IgD-negative memory B cell (primary cell): ENCODE measurements at regions not wholly inside any gene's neighbourhood (a gene's known extent, or its start where the extent isn't known, plus 50 kb on each side); places are given as distances from the start of the nearest gene placed in this dataset.
A peak's percentile ranks its signal among the peaks of the same experiment; 100 is the strongest.

Experiments used
- H3K27ac Mint-ChIP-seq, 3 donors: one replicate each; pipeline ENCODE4 v1.8.0; 2020 to 2022; ENCODE audit warnings: mild to moderate bottlenecking in 3 of 3, mixed read lengths in 3 of 3, moderate library complexity in 1 of 3
- H3K27me3 Mint-ChIP-seq: one replicate; pipeline ENCODE4 v1.8.0; 2021; ENCODE audit warnings: mixed read lengths
- H3K36me3 Mint-ChIP-seq: one replicate; pipeline ENCODE4 v1.8.0; 2020; ENCODE audit warnings: mild to moderate bottlenecking, mixed read lengths
- H3K4me1 Mint-ChIP-seq, 3 donors: one replicate each; pipeline ENCODE4 v1.8.0; 2020 to 2022; ENCODE audit warnings: mixed read lengths in 3 of 3, mild to moderate bottlenecking in 1 of 3
- H3K4me3 Mint-ChIP-seq, 4 donors: one replicate each; pipeline ENCODE4 v1.8.0; 2020 to 2022; ENCODE audit warnings: mild to moderate bottlenecking in 4 of 4, mixed read lengths in 4 of 4, moderate library complexity in 3 of 4
- H3K9me3 Mint-ChIP-seq, 3 donors: one replicate each; pipeline ENCODE4 v1.8.0; 2020 to 2021; ENCODE audit warnings: mixed read lengths in 3 of 3, mild to moderate bottlenecking in 1 of 3

DNA sequence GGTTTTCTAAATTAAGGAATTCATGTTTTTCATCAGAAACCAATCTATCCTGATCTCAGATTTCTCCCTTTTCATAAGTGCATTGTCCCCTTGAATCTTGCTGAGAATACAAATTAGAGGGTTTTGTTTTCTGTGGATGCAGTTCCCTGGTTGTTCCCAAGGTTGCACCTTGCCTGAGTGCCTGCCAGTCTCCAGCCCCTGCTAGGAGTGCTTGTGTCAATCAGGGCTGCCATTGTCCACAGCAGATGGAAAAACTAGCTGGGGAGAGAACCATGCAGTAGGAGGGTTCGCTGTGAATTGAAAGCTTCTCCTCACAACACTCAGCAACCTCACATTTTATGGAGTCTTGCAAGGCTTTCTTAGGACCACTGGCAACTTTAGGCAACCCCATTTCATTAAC lies 210.8 kb upstream of the CTNNB1 start:
- Mint-ChIP-seq H3K9me3 (peaks cover 0 to 4% (median 3%) of the 10 kb centered on the region in 3 donors), H3K36me3 (peaks cover 2% of the 10 kb centered on the region), H3K4me3 (no peak overlapping the region), H3K27ac (no peak overlapping the region), H3K4me1 (peaks cover 0 to 3% (median 3%) of the 10 kb centered on the region in 3 donors), H3K27me3 (peaks cover 3% of the 10 kb centered on the region)

DNA sequence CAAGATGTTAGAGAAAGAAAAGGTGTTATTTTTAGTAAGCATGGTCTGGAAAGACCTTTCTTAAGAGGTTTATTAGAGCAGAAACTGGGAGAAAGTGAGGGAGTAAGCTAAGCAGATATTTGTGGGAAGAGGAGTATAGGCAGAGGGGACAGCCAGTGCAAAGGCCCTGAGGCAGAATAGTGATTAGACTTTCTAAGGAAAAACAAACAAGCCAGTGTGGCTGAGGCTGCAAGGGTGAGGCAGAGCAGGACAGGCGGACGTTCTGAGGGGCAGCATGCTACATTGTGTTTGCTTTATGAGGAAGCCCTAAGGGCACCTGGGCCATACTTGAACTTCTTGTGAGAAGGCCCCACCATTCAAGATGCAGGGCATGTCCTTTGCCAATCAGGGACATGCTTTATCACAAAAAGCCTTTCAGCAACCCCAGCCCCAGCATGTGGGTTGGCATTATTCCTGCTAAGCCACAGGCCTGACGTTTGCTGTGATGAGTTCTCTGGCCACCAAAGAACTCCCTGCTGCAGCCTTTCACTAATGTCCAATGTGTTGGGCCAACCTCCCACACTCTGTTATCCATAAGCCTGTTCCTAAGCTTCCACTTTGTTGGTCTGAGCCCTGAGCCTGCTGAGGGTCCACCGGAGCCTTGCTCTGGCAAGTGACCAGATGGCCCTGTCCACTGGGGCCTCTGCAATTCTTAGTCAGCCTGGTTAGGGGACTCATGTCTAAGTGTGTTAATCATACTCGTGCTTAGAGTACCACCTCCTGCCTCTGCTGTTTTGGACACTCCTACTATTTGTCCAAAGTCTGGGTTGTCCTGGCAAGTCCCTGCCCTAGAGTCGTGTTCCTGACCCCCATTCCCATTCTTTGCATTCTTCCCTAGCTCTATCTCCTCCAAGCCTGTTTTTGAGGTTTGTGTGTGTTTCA lies 209.9 kb upstream of the CTNNB1 start:
- H3K4me3 Mint-ChIP-seq, result no peak overlapping the region

DNA sequence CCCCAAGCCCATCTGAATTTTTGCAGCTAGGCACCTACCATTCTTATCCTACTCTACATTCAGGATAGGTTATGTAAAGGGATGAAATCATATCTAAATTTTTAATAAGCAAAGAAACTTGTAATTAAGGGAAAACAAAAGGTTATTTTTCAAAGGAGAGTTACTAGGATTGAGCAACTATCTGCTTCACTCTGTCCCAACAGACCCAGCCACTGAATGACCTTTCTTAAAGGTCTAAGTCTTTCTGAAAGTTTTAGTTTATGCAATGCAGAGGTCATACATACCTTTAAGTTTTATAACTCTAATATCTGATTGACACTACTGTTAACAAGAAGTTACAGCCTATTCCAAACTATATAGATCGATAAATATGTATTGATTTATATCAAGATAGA lies 209.2 kb upstream of the CTNNB1 start:
- Mint-ChIP-seq H3K4me1 (peaks cover 0 to 3% (median 3%) of the 10 kb centered on the region in 3 donors), H3K27me3 (peaks cover 3% of the 10 kb centered on the region), H3K9me3 (peaks cover 0 to 4% (median 3%) of the 10 kb centered on the region in 3 donors), H3K4me3 (no peak overlapping the region), H3K27ac (peak overlapping the region in 1 of 3 donors; percentile 17), H3K36me3 (peaks cover 1% of the 10 kb centered on the region)

More for the DNA sequence above, 209.9 kb upstream of the CTNNB1 start:
- peaks cover 2% of the 10 kb centered on the region for H3K36me3 Mint-ChIP-seq
- H3K27ac Mint-ChIP-seq, result peak overlapping the region in 1 of 3 donors; percentile 17
- H3K27me3 Mint-ChIP-seq, result peaks cover 3% of the 10 kb centered on the region
- H3K9me3 Mint-ChIP-seq, result peaks cover 0 to 4% (median 3%) of the 10 kb centered on the region in 3 donors
- H3K4me1 Mint-ChIP-seq, result peaks cover 0 to 3% (median 3%) of the 10 kb centered on the region in 3 donors

DNA sequence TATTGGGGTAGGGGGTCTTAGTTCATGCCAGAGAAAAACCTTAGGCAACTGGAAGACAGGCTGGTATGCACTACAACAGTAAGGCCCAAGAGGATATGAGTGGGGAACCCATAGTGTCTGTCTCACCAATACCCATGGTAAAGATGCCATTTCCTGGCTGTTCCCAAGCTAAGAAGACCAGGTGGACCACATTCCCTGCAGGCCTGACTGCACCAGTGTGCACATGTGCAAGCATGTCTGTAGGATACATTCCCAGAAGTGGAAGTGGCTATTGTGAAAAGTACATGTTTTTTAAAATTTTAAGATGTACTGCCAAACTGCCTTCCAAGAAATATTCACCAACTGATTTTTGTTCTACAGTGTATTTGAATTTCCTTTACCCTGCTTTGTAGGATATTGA lies 207.3 kb upstream of the CTNNB1 start:
- Mint-ChIP-seq H3K36me3 (no peaks in the 10 kb centered on the region), H3K4me1 (peaks cover 0 to 3% (median 2%) of the 10 kb centered on the region in 3 donors), H3K27ac (no peak overlapping the region), H3K27me3 (peaks cover 3% of the 10 kb centered on the region), H3K9me3 (peaks cover 0 to 4% (median 3%) of the 10 kb centered on the region in 3 donors), H3K4me3 (peak overlapping the region in 1 of 4 donors; percentile 48)

DNA sequence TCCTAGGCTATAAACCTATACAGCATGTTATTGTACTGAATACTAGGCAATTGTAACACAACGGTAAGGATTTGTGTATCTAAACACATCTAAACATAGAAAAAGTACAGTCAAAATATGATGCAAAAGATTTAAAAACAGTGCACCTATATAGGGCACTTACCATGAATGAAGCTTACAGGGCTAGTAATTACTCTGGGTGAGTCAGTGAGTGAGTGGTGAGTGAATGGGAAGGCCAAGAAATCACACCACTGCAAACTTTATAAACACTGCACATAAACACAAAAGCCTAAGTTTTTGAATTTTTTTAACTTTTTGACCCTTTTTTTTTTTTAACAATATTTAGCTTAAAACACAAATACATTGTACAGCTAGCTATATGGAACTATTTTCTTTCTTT lies 204.7 kb upstream of the CTNNB1 start:
- Mint-ChIP-seq H3K4me3 (no peak overlapping the region), H3K27me3 (peaks cover 2% of the 10 kb centered on the region), H3K27ac (no peak overlapping the region), H3K4me1 (peaks cover 0 to 3% (median 2%) of the 10 kb centered on the region in 3 donors), H3K36me3 (no peaks in the 10 kb centered on the region), H3K9me3 (peaks cover 0 to 2% (median 0%) of the 10 kb centered on the region in 3 donors)

DNA sequence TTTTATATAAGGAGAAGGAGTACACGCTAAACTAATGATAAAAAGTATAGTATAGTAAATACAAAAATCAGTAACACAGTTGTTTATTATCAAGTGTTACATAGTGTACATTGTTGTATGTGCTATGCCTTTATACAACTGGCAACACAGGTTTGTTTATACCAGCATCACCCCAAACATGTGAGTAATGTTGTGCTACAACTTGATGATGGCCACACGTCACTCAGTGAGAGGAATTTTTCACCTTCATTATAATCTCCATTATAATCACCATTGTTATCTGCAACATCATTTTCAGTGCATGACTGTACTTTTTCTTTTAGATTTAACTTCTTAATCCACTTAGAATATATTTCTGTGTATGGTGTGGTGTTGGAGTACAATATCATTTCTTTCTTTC lies 204.0 kb upstream of the CTNNB1 start:
- H3K27ac Mint-ChIP-seq, result no peak overlapping the region
- peaks cover 0 to 2% (median 0%) of the 10 kb centered on the region in 3 donors for H3K9me3 Mint-ChIP-seq
- H3K36me3 Mint-ChIP-seq, result no peaks in the 10 kb centered on the region
- peak overlapping the region in 1 of 4 donors; percentile 35 for H3K4me3 Mint-ChIP-seq
- H3K4me1 Mint-ChIP-seq, result peaks cover 0 to 3% (median 2%) of the 10 kb centered on the region in 3 donors
- H3K27me3 Mint-ChIP-seq, result peaks cover 2% of the 10 kb centered on the region

DNA sequence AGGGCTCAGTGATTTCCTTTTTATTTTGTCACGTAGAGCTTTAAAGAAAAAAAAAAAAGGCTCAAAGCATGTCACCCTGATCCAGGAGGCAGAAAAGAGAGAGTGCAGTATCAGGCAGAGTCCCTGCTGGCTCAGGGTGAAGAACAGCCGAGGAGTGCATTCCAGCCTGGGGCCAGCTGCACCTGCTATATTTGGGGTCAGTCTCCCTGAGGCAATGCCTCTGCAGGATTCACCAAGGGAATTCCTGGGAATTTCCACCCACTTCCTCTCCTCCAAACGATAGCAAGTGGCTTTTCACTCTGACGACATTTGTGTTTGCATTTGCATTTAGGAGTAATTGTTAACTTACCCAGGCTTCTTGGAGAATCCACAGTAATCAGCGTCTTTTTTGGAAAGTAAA lies 202.9 kb upstream of the CTNNB1 start:
- Mint-ChIP-seq H3K27ac (no peak overlapping the region), H3K36me3 (no peaks in the 10 kb centered on the region), H3K27me3 (peaks cover 2% of the 10 kb centered on the region), H3K4me1 (peaks cover 0 to 3% (median 2%) of the 10 kb centered on the region in 3 donors), H3K4me3 (no peak overlapping the region), H3K9me3 (peaks cover 0 to 2% (median 0%) of the 10 kb centered on the region in 3 donors)

DNA sequence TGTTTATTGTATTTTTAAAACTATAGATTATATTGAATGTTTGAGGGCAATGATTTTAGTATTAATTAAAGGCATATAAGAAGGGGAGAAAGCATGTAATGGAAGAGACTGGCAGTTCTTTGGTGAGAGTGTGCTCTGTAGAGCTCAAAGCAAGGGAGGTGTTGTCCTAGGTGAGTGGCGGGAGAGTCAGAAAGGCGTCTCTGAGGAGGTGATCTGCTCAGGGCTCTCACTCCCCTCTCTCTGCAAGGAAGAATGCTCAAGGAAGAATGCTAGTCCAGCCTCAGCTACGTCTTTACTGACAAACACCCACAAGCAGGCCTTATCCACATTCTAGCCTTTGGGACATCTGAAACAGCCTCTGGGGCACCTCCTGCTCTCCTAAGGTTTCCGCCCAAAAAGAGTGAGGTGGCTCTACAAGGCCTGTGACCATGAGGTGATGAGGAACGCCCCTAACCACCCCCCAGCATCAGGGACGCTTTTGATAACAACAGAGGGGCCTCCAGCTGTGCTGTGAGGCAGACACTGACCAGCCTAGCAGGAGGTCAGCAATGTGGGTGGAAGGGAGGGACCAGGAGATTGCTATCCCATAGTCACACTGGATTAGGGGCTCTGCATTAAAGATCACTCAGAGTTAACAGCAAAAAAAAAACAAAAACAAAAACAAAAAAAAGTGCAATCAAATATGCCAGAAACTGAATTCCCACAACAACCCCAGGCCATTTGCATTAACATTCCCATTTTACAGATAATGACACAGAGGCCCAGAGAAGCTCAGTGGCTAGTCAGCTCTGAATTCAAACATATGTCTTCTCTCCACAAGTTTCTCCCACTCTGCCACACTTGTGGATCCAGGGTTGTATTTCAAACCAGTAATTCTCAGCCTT lies 202.2 kb upstream of the CTNNB1 start:
- no peak overlapping the region for H3K4me3 Mint-ChIP-seq

DNA sequence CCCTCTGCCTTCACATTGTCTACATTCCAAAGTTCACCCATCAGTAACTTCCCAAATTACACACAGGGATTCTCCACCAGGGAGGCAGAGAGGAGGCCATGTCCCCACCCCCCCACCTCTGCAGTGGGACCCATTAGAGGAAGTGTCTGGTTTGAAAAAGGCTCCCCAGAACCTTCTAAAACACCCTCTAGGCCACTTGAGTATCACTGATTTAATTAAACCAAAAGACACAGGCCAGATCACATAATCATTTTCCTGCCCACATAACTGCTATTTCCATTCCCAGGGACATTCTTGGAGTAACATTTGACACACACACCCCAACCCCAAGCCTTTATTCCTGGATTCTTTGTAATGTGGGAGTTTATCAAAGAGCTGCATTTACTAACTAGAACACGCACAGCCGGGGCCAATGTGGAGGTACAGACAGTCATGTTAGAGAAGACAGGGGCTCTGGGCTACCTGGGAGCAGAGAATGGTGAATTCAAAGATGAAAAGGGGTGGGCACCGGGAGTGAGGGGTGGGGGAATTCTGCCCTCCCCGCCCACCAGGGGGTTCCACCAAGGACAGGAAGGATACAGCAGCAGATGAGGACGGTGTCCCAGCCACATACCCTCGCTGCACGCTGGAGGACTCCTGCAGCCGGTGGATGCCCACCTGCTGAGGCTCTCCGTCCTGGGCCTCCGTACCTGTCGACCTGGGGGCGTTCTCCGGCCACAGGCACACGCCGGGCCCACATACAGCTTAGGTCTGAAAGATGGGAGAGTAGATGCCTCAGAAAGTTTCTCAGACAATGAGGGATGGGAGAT lies 201.4 kb upstream of the CTNNB1 start:
- peaks cover 2% of the 10 kb centered on the region for H3K27me3 Mint-ChIP-seq
- peaks cover 0 to 2% (median 0%) of the 10 kb centered on the region in 3 donors for H3K9me3 Mint-ChIP-seq
- H3K27ac Mint-ChIP-seq, result no peak overlapping the region
- peaks cover 0 to 10% (median 3%) of the 10 kb centered on the region in 3 donors for H3K4me1 Mint-ChIP-seq
- no peaks in the 10 kb centered on the region for H3K36me3 Mint-ChIP-seq
- H3K4me3 Mint-ChIP-seq, result no peak overlapping the region

More for the DNA sequence above, 202.2 kb upstream of the CTNNB1 start:
- H3K4me1 Mint-ChIP-seq, result peaks cover 0 to 3% (median 3%) of the 10 kb centered on the region in 3 donors
- no peaks in the 10 kb centered on the region for H3K36me3 Mint-ChIP-seq
- no peak overlapping the region for H3K27ac Mint-ChIP-seq
- peaks cover 2% of the 10 kb centered on the region for H3K27me3 Mint-ChIP-seq
- peaks cover 0 to 2% (median 0%) of the 10 kb centered on the region in 3 donors for H3K9me3 Mint-ChIP-seq

DNA sequence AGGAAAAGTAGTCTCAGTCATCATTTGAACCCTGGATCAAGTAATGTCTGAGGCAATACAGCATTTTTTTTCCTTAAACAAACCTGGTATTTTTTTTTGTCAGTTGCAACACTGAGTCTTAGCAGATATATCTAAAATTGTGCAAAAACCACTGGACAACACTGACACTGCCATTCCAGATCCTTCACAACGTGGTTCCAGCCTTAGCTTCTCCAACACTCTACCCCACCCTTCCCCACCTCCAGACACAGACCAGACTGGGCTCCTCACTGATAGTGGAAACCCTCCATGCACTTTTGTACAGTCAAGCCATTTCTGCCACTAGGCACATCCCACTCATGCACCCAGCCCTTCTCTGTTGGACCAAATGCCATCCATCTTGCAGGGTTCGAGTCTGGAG lies 199.6 kb upstream of the CTNNB1 start:
- H3K27ac Mint-ChIP-seq, result no peak overlapping the region
- no peak overlapping the region for H3K4me3 Mint-ChIP-seq
- no peaks in the 10 kb centered on the region for H3K36me3 Mint-ChIP-seq
- H3K4me1 Mint-ChIP-seq, result peaks cover 0 to 8% (median 2%) of the 10 kb centered on the region in 3 donors
- no peaks in the 10 kb centered on the region for H3K27me3 Mint-ChIP-seq
- H3K9me3 Mint-ChIP-seq, result no peaks in the 10 kb centered on the region

DNA sequence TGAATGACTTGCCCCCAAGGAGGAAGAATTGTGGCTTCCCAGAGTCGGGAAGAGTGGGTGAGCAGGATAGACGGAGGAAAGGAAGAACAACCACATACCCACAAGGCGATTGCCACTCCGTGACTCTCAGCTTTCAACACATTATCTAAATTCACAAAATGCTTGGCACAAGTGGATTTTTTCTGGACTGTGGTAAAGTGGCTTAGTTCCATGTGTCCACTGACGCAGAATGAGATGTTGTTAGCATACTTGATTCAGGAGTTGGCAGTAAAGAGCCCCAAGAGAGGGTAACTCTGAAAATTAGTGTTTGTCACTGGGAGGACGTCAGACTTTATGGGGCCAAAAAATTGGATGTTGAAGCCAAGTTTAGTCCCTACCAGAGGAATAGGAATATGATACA lies 198.8 kb upstream of the CTNNB1 start:
- Mint-ChIP-seq H3K27me3 (no peaks in the 10 kb centered on the region), H3K27ac (no peak overlapping the region), H3K9me3 (no peaks in the 10 kb centered on the region), H3K4me3 (no peak overlapping the region), H3K4me1 (peaks cover 0 to 8% (median 2%) of the 10 kb centered on the region in 3 donors), H3K36me3 (no peaks in the 10 kb centered on the region)

DNA sequence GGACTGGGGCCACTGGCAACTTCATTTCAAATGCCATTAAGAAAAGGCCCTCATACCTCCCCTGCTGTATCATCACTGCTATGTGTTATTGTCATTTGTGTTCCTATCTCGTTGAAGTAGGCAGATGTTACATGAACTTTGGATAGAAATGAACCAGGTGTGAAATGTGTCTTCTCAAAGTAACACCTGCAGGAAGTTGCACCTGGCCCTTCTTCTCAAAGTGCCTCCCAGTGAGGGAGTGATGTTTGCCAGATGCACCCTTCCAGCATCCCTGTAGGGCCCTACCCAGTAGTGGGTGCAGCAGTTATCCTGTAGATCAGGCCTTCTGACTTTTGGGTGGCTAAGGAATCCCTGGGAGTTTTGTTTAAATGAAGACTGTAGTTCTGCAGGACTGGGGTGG lies 197.7 kb upstream of the CTNNB1 start:
- Mint-ChIP-seq H3K36me3 (no peaks in the 10 kb centered on the region), H3K27me3 (peaks cover 1% of the 10 kb centered on the region), H3K4me3 (no peak overlapping the region), H3K9me3 (no peaks in the 10 kb centered on the region), H3K4me1 (peaks cover 0 to 8% (median 2%) of the 10 kb centered on the region in 3 donors), H3K27ac (peak overlapping the region in 1 of 3 donors; percentile 57)

DNA sequence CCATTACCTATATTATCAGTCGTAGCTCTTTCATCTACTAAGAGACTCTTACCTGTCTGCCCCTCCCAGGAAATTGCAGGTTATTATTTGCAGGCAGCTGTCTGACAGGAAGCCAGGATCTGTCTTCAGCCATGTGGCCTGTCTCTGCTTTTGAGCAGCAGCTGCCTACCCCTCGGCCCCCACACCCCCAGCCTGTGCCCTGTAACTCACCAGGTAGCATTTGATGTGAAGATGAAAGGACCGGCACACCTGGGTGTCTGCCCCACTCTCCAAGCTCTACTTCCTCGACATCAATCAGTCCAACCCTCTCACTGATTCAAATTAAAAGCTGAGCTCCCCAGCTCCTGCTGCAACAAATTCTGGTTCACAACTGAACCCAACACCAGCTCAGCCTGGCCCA lies 197.2 kb upstream of the CTNNB1 start:
- H3K27ac Mint-ChIP-seq, result peak overlapping the region in 2 of 3 donors; percentile 57 to 69
- peaks cover 1% of the 10 kb centered on the region for H3K27me3 Mint-ChIP-seq

DNA sequence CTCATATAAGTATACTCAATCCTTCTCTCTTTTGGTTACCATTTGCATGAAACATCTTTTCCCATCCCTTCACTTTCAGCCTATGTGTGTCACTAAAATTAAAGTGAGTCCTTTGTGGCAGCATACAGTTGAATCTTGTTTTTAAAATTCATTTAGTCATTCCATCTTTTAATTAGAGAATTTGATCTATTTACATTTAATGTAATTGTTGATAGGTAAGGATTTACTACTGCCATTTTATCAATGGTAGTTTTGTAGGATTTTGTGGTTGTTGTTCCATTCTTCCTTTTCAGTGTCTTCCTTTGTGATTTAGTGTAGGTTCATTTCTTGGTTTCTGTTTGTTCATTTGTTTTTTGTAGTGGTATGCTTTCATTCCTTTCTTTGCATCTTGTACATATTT lies 191.9 kb upstream of the CTNNB1 start:
- Mint-ChIP-seq H3K4me3 (no peak overlapping the region), H3K9me3 (peaks cover 8 to 19% (median 8%) of the 10 kb centered on the region in 3 donors), H3K27ac (no peak overlapping the region), H3K36me3 (peaks cover 5% of the 10 kb centered on the region), H3K27me3 (peaks cover 1% of the 10 kb centered on the region), H3K4me1 (peaks cover 0 to 4% (median 2%) of the 10 kb centered on the region in 3 donors)

More for the DNA sequence above, 197.2 kb upstream of the CTNNB1 start:
- Mint-ChIP-seq H3K36me3 (no peaks in the 10 kb centered on the region), H3K9me3 (peaks cover 2 to 4% (median 3%) of the 10 kb centered on the region in 3 donors), H3K4me3 (no peak overlapping the region), H3K4me1 (peaks cover 0 to 8% (median 2%) of the 10 kb centered on the region in 3 donors)
